GM23248 (cell line): ENCODE measurements at regions not wholly inside any gene's neighbourhood (a gene's known extent, or its start where the extent isn't known, plus 50 kb on each side); places are given as distances from the start of the nearest gene placed in this dataset.

ENCODE experiments used
- DNase-seq: peaks from one replicate; pipeline ENCODE4 v3.0.0-alpha.2; 2015
- H2AFZ ChIP-seq: fragments of 200-600 bp; sonication (generic); 2 replicates; pipeline ENCODE4 v1.6.1; 2016; ENCODE audit warnings: antibody characterized with exemption
- H3F3A ChIP-seq: fragments of 200-600 bp; sonication (generic); 2 replicates; pipeline ENCODE4 v1.6.1; 2016; ENCODE audit warnings: mild to moderate bottlenecking, antibody characterized with exemption, mixed run types; ENCODE audit not compliant: insufficient read depth
- H3K27ac ChIP-seq: fragments of 200-600 bp; sonication (generic); 2 replicates; pipeline ENCODE4 v1.5.1; 2016; ENCODE audit warnings: mild to moderate bottlenecking
- H3K27me3 ChIP-seq: fragments of 200-600 bp; sonication (generic); replicated peaks from 2 replicates; pipeline ENCODE4 v1.6.1; 2016; ENCODE audit warnings: mild to moderate bottlenecking; ENCODE audit not compliant: insufficient read depth
- H3K36me3 ChIP-seq: fragments of 200-600 bp; sonication (generic); 2 replicates; pipeline ENCODE4 v1.6.1; 2016; ENCODE audit warnings: low read depth, mild to moderate bottlenecking
- H3K4me1 ChIP-seq: fragments of 200-600 bp; sonication (generic); 2 replicates; pipeline ENCODE4 v1.6.1; 2016; ENCODE audit warnings: mild to moderate bottlenecking; ENCODE audit not compliant: insufficient read depth
- H3K4me2 ChIP-seq: fragments of 200-600 bp; sonication (generic); one replicate; pipeline ENCODE4 v1.6.1; 2016; ENCODE audit warnings: mild to moderate bottlenecking; ENCODE audit not compliant: unreplicated experiment
- H3K4me3 ChIP-seq: fragments of 200-600 bp; sonication (generic); 2 replicates; pipeline ENCODE4 v1.5.1; 2016; ENCODE audit warnings: mild to moderate bottlenecking
- H3K79me2 ChIP-seq: fragments of 200-600 bp; sonication (generic); 2 replicates; pipeline ENCODE4 v1.6.1; 2016; ENCODE audit warnings: mild to moderate bottlenecking; ENCODE audit not compliant: insufficient read depth
- H3K9ac ChIP-seq: fragments of 200-600 bp; sonication (generic); 2 replicates; pipeline ENCODE4 v1.6.1; 2016; ENCODE audit warnings: mild to moderate bottlenecking
- H3K9me2 ChIP-seq: fragments of 200-600 bp; sonication (generic); 2 replicates; pipeline ENCODE4 v1.6.1; 2016; ENCODE audit warnings: mixed run types, mild to moderate bottlenecking, moderate library complexity; ENCODE audit not compliant: insufficient read depth
- H3K9me3 ChIP-seq: fragments of 200-600 bp; sonication (generic); one replicate; pipeline ENCODE4 v1.6.1; 2017; ENCODE audit warnings: low read depth
- H4K20me1 ChIP-seq: fragments of 200-600 bp; sonication (generic); 2 replicates; pipeline ENCODE4 v1.6.0; 2016; ENCODE audit not compliant: insufficient read depth
- EZH2 ChIP-seq: fragments of 200-600 bp; sonication (generic); IDR thresholded peaks from 2 replicates; pipeline ENCODE4 v1.6.1; 2018; ENCODE audit warnings: antibody characterized with exemption, mild to moderate bottlenecking; ENCODE audit not compliant: insufficient read depth, poor library complexity, severe bottlenecking
- EZH2phosphoT487 ChIP-seq: fragments of 200-600 bp; sonication (generic); IDR thresholded peaks from 2 replicates; pipeline ENCODE4 v1.6.1; 2018; ENCODE audit warnings: antibody characterized with exemption, moderate library complexity, mild to moderate bottlenecking, low read depth; ENCODE audit not compliant: insufficient read depth
- WGBS, 2 experiments: methylation state at CpG; one replicate each; pipeline ENCODE4 v1.1.6; 2015 to 2017; ENCODE audit warnings: low lambda C conversion rate in 2 of 2, low coverage in 1 of 2; ENCODE audit errors: missing lambda C conversion rate in 2 of 2; 5-methylcytosine and 5-hydroxymethylcytosine counted together
- in situ Hi-C: fragments of 300-500 bp; cut with MboI; formaldehyde crosslinking; loops from 2 replicates; pipeline ENCODE4 v1.15.0; 2020

DNA sequence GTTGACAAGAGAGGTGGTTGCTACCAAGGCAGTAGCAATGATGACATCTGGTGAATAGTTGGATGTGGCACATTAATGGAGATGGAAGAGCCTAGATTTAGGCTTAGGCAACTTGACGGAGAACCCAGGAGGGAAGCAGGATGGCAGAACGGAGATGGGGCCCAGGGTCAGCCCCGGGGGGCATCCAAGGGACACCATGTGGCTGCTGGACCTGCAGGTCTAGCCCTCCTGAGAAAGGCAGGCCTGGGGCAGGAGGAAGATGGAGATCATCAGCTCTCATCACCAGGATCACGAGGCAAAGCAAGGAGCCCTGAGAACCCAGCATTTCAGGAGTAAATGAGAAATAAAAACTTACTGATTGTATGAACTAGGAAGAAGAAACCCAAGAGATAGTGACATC is 216.2 kb downstream of the AUH start:
- Histone ChIP-seq H3K4me2 (no peak overlapping the region), H2AFZ (no peak overlapping the region), H3K27ac (no peak overlapping the region), H3K36me3 (no peaks in the 10 kb centered on the region), H3F3A (peaks cover 14% of the 10 kb centered on the region; the same call in 1 of the 2 replicates), H3K4me3 (no peak overlapping the region), H3K27me3 (no peaks in the 10 kb centered on the region), H3K4me1 (peaks cover 25% of the 10 kb centered on the region), H4K20me1 (no peaks in the 10 kb centered on the region), H3K9me2 (no peaks in the 10 kb centered on the region), H3K9me3 (no peaks in the 10 kb centered on the region), H3K9ac (no peak overlapping the region), H3K79me2 (no peaks in the 10 kb centered on the region)
- DNase-seq = no peak
- in situ Hi-C loops = no loop called here
- whole genome bisulfite sequencing, 2 experiments = 91 to 100% methylated on average over 3 to 4 of the region's 4 CpGs
- TF ChIP-seq EZH2phosphoT487 (no peak), EZH2 (no peak)

DNA sequence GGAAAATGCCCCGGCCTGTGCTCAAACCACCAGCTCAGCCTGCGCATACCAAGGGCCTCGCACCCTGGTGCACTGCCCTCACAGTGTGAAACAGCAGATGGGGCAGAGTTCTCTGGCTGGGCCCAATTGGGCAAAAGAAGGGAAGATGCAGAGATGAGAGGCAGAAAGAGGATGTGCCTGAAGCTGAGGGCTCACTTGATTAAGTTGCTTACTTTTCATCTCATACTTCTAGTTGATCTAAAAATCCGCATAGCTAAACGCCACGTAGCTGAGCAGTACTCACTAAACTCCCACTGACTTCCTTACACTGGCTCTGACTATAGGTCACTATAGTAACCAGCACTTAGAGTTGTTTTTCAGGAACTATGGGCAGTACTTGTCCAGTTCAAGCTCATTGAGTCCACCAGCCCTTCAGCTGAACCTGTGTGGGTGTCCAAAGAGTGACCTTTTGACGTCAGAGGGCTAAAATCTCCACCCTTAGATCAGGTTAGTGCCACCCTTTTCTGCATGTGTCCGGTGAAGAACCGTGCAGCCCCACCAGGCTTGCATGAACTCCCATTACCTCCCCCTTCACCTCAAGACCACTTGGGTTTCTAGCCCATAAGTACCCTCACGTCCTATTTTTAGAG is 215.2 kb downstream of the AUH start:
- Histone ChIP-seq H3K4me3 (no peak overlapping the region), H3F3A (peaks cover 14% of the 10 kb centered on the region; the same call in 1 of the 2 replicates), H3K27ac (no peak overlapping the region), H3K4me2 (no peak overlapping the region), H4K20me1 (no peaks in the 10 kb centered on the region), H3K36me3 (no peaks in the 10 kb centered on the region), H3K79me2 (no peaks in the 10 kb centered on the region), H3K9ac (no peak overlapping the region), H3K27me3 (no peaks in the 10 kb centered on the region), H3K9me3 (no peaks in the 10 kb centered on the region), H3K4me1 (peaks cover 25% of the 10 kb centered on the region), H2AFZ (no peak overlapping the region), H3K9me2 (no peaks in the 10 kb centered on the region)
- TF ChIP-seq EZH2phosphoT487 = no peak
- TF ChIP-seq EZH2 = no peak
- no peak for DNase-seq
- in situ Hi-C loops = no loop called here
- 92 to 93% methylated on average over 10 of the region's 10 CpGs for WGBS, 2 experiments

DNA sequence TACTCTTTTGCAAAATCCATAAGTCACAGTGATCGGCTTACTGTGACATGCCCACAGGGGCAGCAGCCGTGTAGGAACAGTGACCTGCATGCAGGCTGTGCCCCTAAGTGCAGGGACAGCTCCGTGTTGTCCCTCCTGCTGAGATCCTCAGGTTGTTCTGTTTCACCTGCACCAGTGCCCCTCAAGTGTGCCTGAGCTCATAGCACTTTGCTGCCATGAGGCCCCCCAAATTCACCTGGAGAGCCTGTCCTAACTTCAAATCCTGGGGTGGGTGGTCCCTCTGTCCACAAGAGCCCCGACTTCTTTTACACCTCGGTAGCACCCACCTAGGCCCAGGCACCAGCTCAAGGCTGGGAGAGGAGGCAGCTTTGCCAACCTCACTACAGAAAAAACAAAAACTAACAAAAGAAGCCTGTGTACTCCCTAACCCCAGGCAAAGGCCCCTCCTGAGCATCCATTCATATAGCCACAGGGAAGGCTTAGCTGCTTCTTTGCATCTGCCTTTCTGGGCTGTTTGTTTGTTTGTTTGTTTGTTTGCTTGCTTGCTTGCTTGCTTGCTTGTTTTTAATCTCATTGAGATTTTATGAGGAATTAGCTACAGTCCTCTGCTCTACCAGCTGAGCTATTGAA is 214.5 kb downstream of the AUH start:
- H3K9me3 ChIP-seq = no peaks in the 10 kb centered on the region
- no peaks in the 10 kb centered on the region for H3K36me3 ChIP-seq
- peaks cover 14% of the 10 kb centered on the region; the same call in 1 of the 2 replicates for H3F3A ChIP-seq
- no peak overlapping the region for H3K9ac ChIP-seq
- in situ Hi-C loops = no loop called here
- H3K4me3 ChIP-seq = no peak overlapping the region
- H3K27me3 ChIP-seq = no peaks in the 10 kb centered on the region
- TF ChIP-seq EZH2 (no peak), EZH2phosphoT487 (no peak)
- H4K20me1 ChIP-seq = no peaks in the 10 kb centered on the region
- no peak for DNase-seq
- H3K27ac ChIP-seq = no peak overlapping the region
- no peaks in the 10 kb centered on the region for H3K9me2 ChIP-seq
- no peak overlapping the region for H2AFZ ChIP-seq
- H3K79me2 ChIP-seq = no peaks in the 10 kb centered on the region
- no peak overlapping the region for H3K4me2 ChIP-seq
- H3K4me1 ChIP-seq = peaks cover 25% of the 10 kb centered on the region
- 93 to 97% methylated on average over 5 of the region's 5 CpGs for WGBS, 2 experiments

DNA sequence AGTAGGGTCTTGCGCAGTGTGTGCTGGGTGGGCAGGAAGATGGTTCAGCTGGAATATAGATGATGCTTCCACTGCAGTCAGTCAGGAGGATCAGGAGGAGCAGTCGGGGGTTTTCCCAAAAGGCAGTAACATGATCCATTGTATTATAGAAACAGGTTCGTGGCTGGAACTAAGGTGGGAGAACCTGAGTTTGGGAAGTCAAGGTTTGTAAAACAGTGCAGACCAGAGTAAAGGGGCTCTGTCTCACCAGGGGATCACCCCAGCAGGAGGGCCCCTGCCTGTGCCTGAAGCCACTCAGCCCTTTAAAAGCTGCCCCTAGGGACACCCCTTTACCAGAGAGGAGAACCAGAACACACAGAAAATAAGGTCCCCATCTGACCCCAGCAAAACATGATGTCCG is 213.4 kb downstream of the AUH start:
- Histone ChIP-seq H3K27ac (no peak overlapping the region), H3K4me1 (peaks cover 25% of the 10 kb centered on the region), H3K4me3 (no peak overlapping the region), H4K20me1 (no peaks in the 10 kb centered on the region), H3K79me2 (no peaks in the 10 kb centered on the region), H3K9me2 (no peaks in the 10 kb centered on the region), H3K4me2 (no peak overlapping the region), H3K36me3 (no peaks in the 10 kb centered on the region), H3K27me3 (no peaks in the 10 kb centered on the region), H2AFZ (no peak overlapping the region), H3K9me3 (no peaks in the 10 kb centered on the region), H3K9ac (no peak overlapping the region), H3F3A (peaks cover 14% of the 10 kb centered on the region; the same call in 1 of the 2 replicates)
- WGBS, 2 experiments = 69 to 72% methylated on average over 4 of the region's 4 CpGs
- DNase-seq = no peak
- TF ChIP-seq EZH2 (no peak), EZH2phosphoT487 (no peak)
- in situ Hi-C loops = no loop called here
